ENCODE measurements at regions not wholly inside any gene's neighbourhood (a gene's known extent, or its start where the extent isn't known, plus 50 kb on each side); places are given as distances from the start of the nearest gene placed in this dataset.
"Not testable (repeated sequence)": the region's sequence is repeated elsewhere in the genome, so short reads cannot be mapped to it uniquely, and the experiment has no call there.

- Histone ChIP-seq H3K4me1 (ENCODE audit: control insufficient read depth in 2 of 2, insufficient read depth in 2 of 2, low read length in 1 of 2) (no peaks in the 10 kb centered on the region), H3K4me3 (ENCODE audit: low read depth in 1 of 2, low read length in 2 of 2) (no peak overlapping the region), H3K27me3 (ENCODE audit: control insufficient read depth in 1 of 2, insufficient read depth in 2 of 2, low read length in 2 of 2) (no peaks in the 10 kb centered on the region), H3K36me3 (ENCODE audit: control insufficient read depth in 2 of 2, insufficient read depth in 2 of 2, low read length in 1 of 2) (no peaks in the 10 kb centered on the region), H3K27ac (ENCODE audit: low read depth in 2 of 2, low read length in 1 of 2) (no peak overlapping the region), H3K9me3 (ENCODE audit: control insufficient read depth in 2 of 2, insufficient read depth in 1 of 2, low read depth in 1 of 2, low read length in 1 of 2) (no peaks in the 10 kb centered on the region)
- WGBS, 2 donors: 51 to 66% methylated on average over 1 of the region's 1 CpG
Observed at GRCh38 chr14:42504433-42504832, 897.8 kb downstream of the LRFN5 start.

- Histone ChIP-seq H3K9me3 (ENCODE audit: control insufficient read depth in 2 of 2, insufficient read depth in 1 of 2, low read depth in 1 of 2, low read length in 1 of 2) (no peaks in the 10 kb centered on the region), H3K4me3 (ENCODE audit: low read depth in 1 of 2, low read length in 2 of 2) (no peak overlapping the region), H3K27me3 (ENCODE audit: control insufficient read depth in 1 of 2, insufficient read depth in 2 of 2, low read length in 2 of 2) (no peaks in the 10 kb centered on the region), H3K4me1 (ENCODE audit: control insufficient read depth in 2 of 2, insufficient read depth in 2 of 2, low read length in 1 of 2) (no peaks in the 10 kb centered on the region), H3K27ac (ENCODE audit: low read depth in 2 of 2, low read length in 1 of 2) (no peak overlapping the region), H3K36me3 (ENCODE audit: control insufficient read depth in 2 of 2, insufficient read depth in 2 of 2, low read length in 1 of 2) (no peaks in the 10 kb centered on the region)
Observed at GRCh38 chr14:42499137-42499536, 892.5 kb downstream of the LRFN5 start.

DNA sequence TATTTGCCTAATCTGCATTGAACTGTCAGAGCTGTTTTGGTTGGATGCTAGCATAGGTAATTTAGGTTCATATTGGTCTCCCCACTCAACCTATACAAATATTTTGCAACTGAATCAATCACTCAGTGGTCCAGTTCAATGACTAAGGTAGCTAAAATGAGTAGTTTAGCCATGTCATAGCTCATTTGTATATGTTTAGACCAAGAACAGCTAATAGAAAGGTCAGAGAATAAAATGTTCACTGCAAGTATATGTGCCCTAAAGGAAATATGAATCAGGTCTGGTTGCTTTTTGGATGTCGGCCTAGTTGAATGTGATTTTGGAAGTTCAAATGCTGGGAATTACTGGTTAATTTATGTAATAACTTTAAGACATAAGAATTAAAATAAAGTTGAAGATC is 883.9 kb downstream of the LRFN5 start:
- Histone ChIP-seq H3K9me3 (ENCODE audit: control insufficient read depth in 2 of 2, insufficient read depth in 1 of 2, low read depth in 1 of 2, low read length in 1 of 2) (no peaks in the 10 kb centered on the region), H3K27me3 (ENCODE audit: control insufficient read depth in 1 of 2, insufficient read depth in 2 of 2, low read length in 2 of 2) (no peaks in the 10 kb centered on the region), H3K27ac (ENCODE audit: low read depth in 2 of 2, low read length in 1 of 2) (no peak overlapping the region), H3K36me3 (ENCODE audit: control insufficient read depth in 2 of 2, insufficient read depth in 2 of 2, low read length in 1 of 2) (no peaks in the 10 kb centered on the region), H3K4me3 (ENCODE audit: low read depth in 1 of 2, low read length in 2 of 2) (no peak overlapping the region), H3K4me1 (ENCODE audit: control insufficient read depth in 2 of 2, insufficient read depth in 2 of 2, low read length in 1 of 2) (no peaks in the 10 kb centered on the region)
- WGBS, 2 donors: 69 to 80% methylated on average over 1 of the region's 1 CpG

DNA sequence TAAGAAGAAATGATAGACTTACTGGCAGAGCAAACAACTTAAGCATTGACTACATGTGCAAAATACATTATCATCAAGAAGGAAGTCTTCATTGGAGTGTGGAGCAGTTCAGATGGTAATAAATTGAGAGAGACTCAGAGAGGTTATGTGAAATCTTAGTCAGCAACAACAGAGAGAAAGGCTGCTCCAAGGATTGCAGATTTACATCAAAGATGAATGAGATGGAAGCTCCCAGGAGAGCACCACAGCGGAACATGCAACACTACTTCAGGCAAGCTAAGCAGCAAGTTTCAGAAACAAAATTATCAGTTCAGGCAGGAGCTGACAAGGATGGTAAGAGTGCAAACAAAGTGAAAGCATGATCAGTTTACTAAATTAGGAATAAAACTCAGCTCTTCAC is 882.3 kb downstream of the LRFN5 start:
- Histone ChIP-seq H3K27ac (ENCODE audit: low read depth in 2 of 2, low read length in 1 of 2) (no peak overlapping the region), H3K4me1 (ENCODE audit: control insufficient read depth in 2 of 2, insufficient read depth in 2 of 2, low read length in 1 of 2) (no peaks in the 10 kb centered on the region), H3K36me3 (ENCODE audit: control insufficient read depth in 2 of 2, insufficient read depth in 2 of 2, low read length in 1 of 2) (no peaks in the 10 kb centered on the region), H3K27me3 (ENCODE audit: control insufficient read depth in 1 of 2, insufficient read depth in 2 of 2, low read length in 2 of 2) (no peaks in the 10 kb centered on the region), H3K4me3 (ENCODE audit: low read depth in 1 of 2, low read length in 2 of 2) (no peak overlapping the region), H3K9me3 (ENCODE audit: control insufficient read depth in 2 of 2, insufficient read depth in 1 of 2, low read depth in 1 of 2, low read length in 1 of 2) (no peaks in the 10 kb centered on the region)
- WGBS, 2 donors: 77 to 88% methylated on average over 1 of the region's 1 CpG

GRCh38 chr14:42482345-42482971 is 875.8 kb downstream of the LRFN5 start:
- not testable (repeated sequence) for H3K27ac ChIP-seq (ENCODE audit: low read depth in 2 of 2, low read length in 1 of 2); H3K9me3 ChIP-seq (ENCODE audit: control insufficient read depth in 2 of 2, insufficient read depth in 1 of 2, low read depth in 1 of 2, low read length in 1 of 2); H3K4me3 ChIP-seq (ENCODE audit: low read depth in 1 of 2, low read length in 2 of 2); H3K27me3 ChIP-seq (ENCODE audit: control insufficient read depth in 1 of 2, insufficient read depth in 2 of 2, low read length in 2 of 2); H3K4me1 ChIP-seq (ENCODE audit: control insufficient read depth in 2 of 2, insufficient read depth in 2 of 2, low read length in 1 of 2); H3K36me3 ChIP-seq (ENCODE audit: control insufficient read depth in 2 of 2, insufficient read depth in 2 of 2, low read length in 1 of 2)
- WGBS, 2 donors: 95 to 97% methylated on average over 40 to 41 of the region's 41 CpGs

GRCh38 chr14:42481714-42482113 is 875.0 kb downstream of the LRFN5 start:
- H3K4me3 ChIP-seq (ENCODE audit: low read depth in 1 of 2, low read length in 2 of 2); H3K36me3 ChIP-seq (ENCODE audit: control insufficient read depth in 2 of 2, insufficient read depth in 2 of 2, low read length in 1 of 2); H3K4me1 ChIP-seq (ENCODE audit: control insufficient read depth in 2 of 2, insufficient read depth in 2 of 2, low read length in 1 of 2); H3K9me3 ChIP-seq (ENCODE audit: control insufficient read depth in 2 of 2, insufficient read depth in 1 of 2, low read depth in 1 of 2, low read length in 1 of 2); H3K27me3 ChIP-seq (ENCODE audit: control insufficient read depth in 1 of 2, insufficient read depth in 2 of 2, low read length in 2 of 2); H3K27ac ChIP-seq (ENCODE audit: low read depth in 2 of 2, low read length in 1 of 2): not testable (repeated sequence)
- 94 to 95% methylated on average over 8 of the region's 8 CpGs for WGBS, 2 donors

DNA sequence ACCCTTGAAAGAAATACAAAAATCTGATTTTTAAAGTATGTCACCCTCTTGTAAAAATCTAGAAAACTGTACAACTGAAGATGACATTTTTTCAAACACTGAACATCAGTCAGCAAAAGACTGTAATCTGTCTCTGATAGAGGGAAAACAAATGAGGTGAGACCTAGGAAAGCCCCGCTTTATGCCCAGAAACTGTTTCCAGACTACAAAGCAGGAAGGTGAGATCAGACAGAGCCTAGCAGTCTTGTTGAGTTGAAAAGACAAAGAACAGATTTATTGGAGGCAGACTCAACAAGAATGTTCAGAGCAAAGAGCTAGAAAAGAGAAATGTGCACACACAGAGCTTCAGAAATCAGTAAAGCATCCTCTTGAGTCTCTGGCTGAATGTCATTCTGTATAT is 873.6 kb downstream of the LRFN5 start:
- 49 to 58% methylated on average over 1 of the region's 1 CpG for WGBS, 2 donors
- Histone ChIP-seq H3K27ac (ENCODE audit: low read depth in 2 of 2, low read length in 1 of 2) (no peak overlapping the region), H3K4me1 (ENCODE audit: control insufficient read depth in 2 of 2, insufficient read depth in 2 of 2, low read length in 1 of 2) (no peaks in the 10 kb centered on the region), H3K4me3 (ENCODE audit: low read depth in 1 of 2, low read length in 2 of 2) (no peak overlapping the region), H3K9me3 (ENCODE audit: control insufficient read depth in 2 of 2, insufficient read depth in 1 of 2, low read depth in 1 of 2, low read length in 1 of 2) (no peaks in the 10 kb centered on the region), H3K36me3 (ENCODE audit: control insufficient read depth in 2 of 2, insufficient read depth in 2 of 2, low read length in 1 of 2) (no peaks in the 10 kb centered on the region), H3K27me3 (ENCODE audit: control insufficient read depth in 1 of 2, insufficient read depth in 2 of 2, low read length in 2 of 2) (no peaks in the 10 kb centered on the region)

GRCh38 chr14:42475289-42475688 is 868.6 kb downstream of the LRFN5 start:
- Histone ChIP-seq H3K9me3 (ENCODE audit: control insufficient read depth in 2 of 2, insufficient read depth in 1 of 2, low read depth in 1 of 2, low read length in 1 of 2) (peaks cover 0 to 4% of the 10 kb centered on the region in 2 donors), H3K27ac (ENCODE audit: low read depth in 2 of 2, low read length in 1 of 2) (no peak overlapping the region), H3K4me3 (ENCODE audit: low read depth in 1 of 2, low read length in 2 of 2) (no peak overlapping the region), H3K27me3 (ENCODE audit: control insufficient read depth in 1 of 2, insufficient read depth in 2 of 2, low read length in 2 of 2) (no peaks in the 10 kb centered on the region), H3K4me1 (ENCODE audit: control insufficient read depth in 2 of 2, insufficient read depth in 2 of 2, low read length in 1 of 2) (no peaks in the 10 kb centered on the region), H3K36me3 (ENCODE audit: control insufficient read depth in 2 of 2, insufficient read depth in 2 of 2, low read length in 1 of 2) (no peaks in the 10 kb centered on the region)
- WGBS, 2 donors: 20 to 39% methylated on average over 6 of the region's 6 CpGs

DNA sequence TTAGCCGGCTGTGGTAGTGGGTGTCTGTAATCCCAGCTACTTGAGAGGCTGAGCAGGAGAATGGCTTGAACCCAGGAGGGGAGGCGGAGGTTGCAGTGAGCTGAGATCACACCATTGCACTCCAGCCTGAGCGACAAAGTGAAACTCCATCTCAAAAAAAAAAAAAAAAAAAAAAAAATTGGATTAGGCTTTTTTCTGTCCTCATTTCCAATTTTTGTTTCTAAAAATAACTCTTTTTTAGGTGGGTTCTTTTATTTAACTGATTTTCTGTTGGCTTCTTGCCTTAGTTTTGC is 863.7 kb downstream of the LRFN5 start:
- no peaks in the 10 kb centered on the region for H3K36me3 ChIP-seq (ENCODE audit: control insufficient read depth in 2 of 2, insufficient read depth in 2 of 2, low read length in 1 of 2)
- H3K27me3 ChIP-seq (ENCODE audit: control insufficient read depth in 1 of 2, insufficient read depth in 2 of 2, low read length in 2 of 2): no peaks in the 10 kb centered on the region
- H3K9me3 ChIP-seq (ENCODE audit: control insufficient read depth in 2 of 2, insufficient read depth in 1 of 2, low read depth in 1 of 2, low read length in 1 of 2): peaks cover 0 to 4% of the 10 kb centered on the region in 2 donors
- WGBS, 2 donors: 82 to 90% methylated on average over 3 of the region's 3 CpGs
- H3K4me3 ChIP-seq (ENCODE audit: low read depth in 1 of 2, low read length in 2 of 2): no peak overlapping the region
- H3K27ac ChIP-seq (ENCODE audit: low read depth in 2 of 2, low read length in 1 of 2): no peak overlapping the region
- H3K4me1 ChIP-seq (ENCODE audit: control insufficient read depth in 2 of 2, insufficient read depth in 2 of 2, low read length in 1 of 2): no peaks in the 10 kb centered on the region

DNA sequence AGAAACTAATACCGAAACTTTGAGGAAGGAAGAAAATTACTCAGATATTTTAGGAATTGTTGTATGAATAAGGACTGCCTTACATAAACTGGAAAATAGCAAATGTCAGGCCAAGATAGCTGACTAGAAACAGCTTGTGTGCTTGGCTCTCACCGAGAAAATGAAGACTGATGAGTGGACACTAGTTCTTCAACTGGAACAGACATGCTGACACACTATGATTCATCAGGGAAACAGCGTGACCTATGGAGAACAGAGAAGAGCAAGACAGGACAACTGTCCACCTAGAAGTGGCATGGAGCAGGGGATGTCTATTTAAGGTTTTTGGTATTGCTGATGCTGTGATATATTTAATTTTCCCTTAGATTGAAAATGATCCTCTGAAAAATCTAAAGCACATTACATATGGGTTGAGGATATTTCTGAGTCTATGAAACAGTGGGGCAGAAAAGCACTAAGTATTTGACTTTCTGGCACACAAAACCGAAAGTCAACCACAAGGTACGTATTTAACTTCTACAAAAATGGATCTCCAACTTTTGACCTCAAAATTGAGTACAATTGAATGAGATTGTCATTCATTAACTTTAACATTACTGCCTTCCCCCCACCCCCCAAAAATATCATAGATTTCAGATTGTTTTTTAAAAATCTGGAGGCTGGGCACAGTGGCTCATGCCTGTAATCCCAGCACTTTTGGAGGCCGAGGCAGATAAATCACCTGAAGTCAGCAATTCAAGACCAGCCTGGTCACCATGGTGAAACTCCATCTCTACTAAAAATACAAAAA is 863.2 kb downstream of the LRFN5 start:
- Histone ChIP-seq H3K9me3 (ENCODE audit: control insufficient read depth in 2 of 2, insufficient read depth in 1 of 2, low read depth in 1 of 2, low read length in 1 of 2) (peaks cover 0 to 4% of the 10 kb centered on the region in 2 donors), H3K27ac (ENCODE audit: low read depth in 2 of 2, low read length in 1 of 2) (no peak overlapping the region), H3K4me1 (ENCODE audit: control insufficient read depth in 2 of 2, insufficient read depth in 2 of 2, low read length in 1 of 2) (no peaks in the 10 kb centered on the region), H3K4me3 (ENCODE audit: low read depth in 1 of 2, low read length in 2 of 2) (no peak overlapping the region), H3K36me3 (ENCODE audit: control insufficient read depth in 2 of 2, insufficient read depth in 2 of 2, low read length in 1 of 2) (no peaks in the 10 kb centered on the region), H3K27me3 (ENCODE audit: control insufficient read depth in 1 of 2, insufficient read depth in 2 of 2, low read length in 2 of 2) (no peaks in the 10 kb centered on the region)
- 68 to 74% methylated on average over 6 of the region's 6 CpGs for WGBS, 2 donors

Measured in esophagus (tissue), 2 donors.